Right lobe of liver (tissue), 4 donors: ENCODE measurements at regions not wholly inside any gene's neighbourhood (a gene's known extent, or its start where the extent isn't known, plus 50 kb on each side); places are given as distances from the start of the nearest gene placed in this dataset.

Experiments used
- POLR2A ChIP-seq: fragments of 450-650 bp; IDR thresholded peaks from one replicate; pipeline ENCODE4 v1.6.1; 2017; ENCODE audit warnings: antibody characterized with exemption, mild to moderate bottlenecking
- TF ChIP-seq, protein P1 (sequence below), 4 donors: fragments of 200-600 bp in 3 of 4; fragments of 450-650 bp in 1 of 4; IDR thresholded peaks; one replicate each; pipeline versions ENCODE4 v1.5.1 to v1.8.0; 2016 to 2022; ENCODE audit warnings: antibody characterized with exemption in 4 of 4, mild to moderate bottlenecking in 2 of 4
- donor health status: DM: no; HTN: no; CAD: no.
- donor health status: DM: no; HTN: no; CAD: no.
- donor health status: DM: no; HTN: yes; CAD: no.

DNA sequence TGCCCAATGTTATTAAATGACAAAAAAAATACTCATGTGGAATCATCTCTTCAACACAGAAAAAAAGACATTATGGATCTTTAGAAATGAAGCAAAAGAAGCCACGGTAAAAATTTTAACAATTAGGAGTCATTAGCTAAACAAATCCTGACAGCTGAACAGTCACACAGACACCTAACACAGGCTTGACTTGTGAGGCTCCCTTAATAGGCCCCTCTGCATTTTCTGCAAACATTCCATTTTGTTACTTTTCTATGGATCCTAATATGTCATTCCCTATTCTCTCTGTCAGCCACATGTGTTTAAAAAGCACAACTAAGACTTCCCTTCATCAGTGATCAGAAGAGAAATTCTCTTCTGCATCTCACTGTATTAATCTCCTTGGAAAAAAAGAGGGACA is 1331.5 kb downstream of the CDH8 start:
- no peak for TF ChIP-seq POLR2A
- TF ChIP-seq, protein P1, sequence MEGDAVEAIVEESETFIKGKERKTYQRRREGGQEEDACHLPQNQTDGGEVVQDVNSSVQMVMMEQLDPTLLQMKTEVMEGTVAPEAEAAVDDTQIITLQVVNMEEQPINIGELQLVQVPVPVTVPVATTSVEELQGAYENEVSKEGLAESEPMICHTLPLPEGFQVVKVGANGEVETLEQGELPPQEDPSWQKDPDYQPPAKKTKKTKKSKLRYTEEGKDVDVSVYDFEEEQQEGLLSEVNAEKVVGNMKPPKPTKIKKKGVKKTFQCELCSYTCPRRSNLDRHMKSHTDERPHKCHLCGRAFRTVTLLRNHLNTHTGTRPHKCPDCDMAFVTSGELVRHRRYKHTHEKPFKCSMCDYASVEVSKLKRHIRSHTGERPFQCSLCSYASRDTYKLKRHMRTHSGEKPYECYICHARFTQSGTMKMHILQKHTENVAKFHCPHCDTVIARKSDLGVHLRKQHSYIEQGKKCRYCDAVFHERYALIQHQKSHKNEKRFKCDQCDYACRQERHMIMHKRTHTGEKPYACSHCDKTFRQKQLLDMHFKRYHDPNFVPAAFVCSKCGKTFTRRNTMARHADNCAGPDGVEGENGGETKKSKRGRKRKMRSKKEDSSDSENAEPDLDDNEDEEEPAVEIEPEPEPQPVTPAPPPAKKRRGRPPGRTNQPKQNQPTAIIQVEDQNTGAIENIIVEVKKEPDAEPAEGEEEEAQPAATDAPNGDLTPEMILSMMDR (IDR thresholded peaks at IDR 0.05): no peak
